HepG2 (cell line): ENCODE measurements at regions not wholly inside any gene's neighbourhood (a gene's known extent, or its start where the extent isn't known, plus 50 kb on each side); places are given as distances from the start of the nearest gene placed in this dataset.
A peak's percentile ranks its signal among the peaks of the same experiment; 100 is the strongest.
"Not testable (repeated sequence)": the region's sequence is repeated elsewhere in the genome, so short reads cannot be mapped to it uniquely, and the experiment has no call there.

Experiments
- ATAC-seq: fragments of 200-7000 bp; cut with Tn5 transposase; 3 replicates; pipeline ENCODE4 v1.9.1; 2020; ENCODE audit warnings: mild to moderate bottlenecking, moderate library complexity
- BruUV-seq: library from RNA; stranded (reverse); fragments of 400-500 nt; replicated peaks from 2 replicates; lab custom pipeline; 2021; lab: Mats Ljungman, UMichigan
- CTCF ChIA-PET: fragments of 300-600 bp; formaldehyde crosslinking; extraction: SDS; loops from one replicate; lab custom pipeline; 2021; ENCODE audit warnings: low total read pairs, inconsistent platforms, low intra/inter-chr PET ratio; lab: Yijun Ruan, JAX
- POLR2A ChIA-PET: fragments of 350-600 bp; sonication (Branson Sonifier 250); formaldehyde crosslinking; loops from one replicate; lab custom pipeline; 2020; ENCODE audit warnings: antibody characterized with exemption, inconsistent platforms; lab: Yijun Ruan, JAX
- DNase-seq: peaks from one replicate; pipeline ENCODE4 v3.0.0-alpha.2; 2015; ENCODE audit warnings: low spot score
- FAIRE-seq: peaks from 3 replicates; lab custom pipeline; 2011; peaks lifted over from hg19 to GRCh38; lab: Jason Lieb, UNC
- H2AFZ ChIP-seq: one replicate; pipeline ENCODE4 v1.6.1; 2011; ENCODE audit warnings: low read length, inconsistent platforms
- H3K27ac ChIP-seq: fragments of 300-600 bp; 3 replicates; pipeline ENCODE4 v1.8.0; 2011; ENCODE audit warnings: mixed run types, mild to moderate bottlenecking, mixed read lengths, low read length, inconsistent platforms; ENCODE audit not compliant: insufficient read depth; ENCODE audit errors: extremely low read length
- H3K27me3 ChIP-seq, 2 experiments: fragments of 200-600 bp in 1 of 2; 2 replicates in 1 of 2; 3 replicates in 1 of 2; pipeline versions ENCODE4 v1.6.0 to v1.8.0; 2011; ENCODE audit warnings: low read length in 2 of 2, mild to moderate bottlenecking in 2 of 2, moderate library complexity in 2 of 2, inconsistent platforms in 1 of 2; ENCODE audit not compliant: insufficient read depth in 2 of 2, control insufficient read depth in 1 of 2
- H3K36me3 ChIP-seq, 2 experiments: fragments of 200-600 bp in 1 of 2; replicated peaks in 1 of 2; 2 replicates in 1 of 2; 3 replicates in 1 of 2; pipeline versions ENCODE4 v1.5.1 to v1.8.0; 2011; ENCODE audit warnings: low read length in 2 of 2, inconsistent platforms in 1 of 2; ENCODE audit not compliant: insufficient read depth in 2 of 2, control insufficient read depth in 1 of 2
- H3K4me1 ChIP-seq: 2 replicates; pipeline ENCODE4 v1.5.1; 2012; ENCODE audit warnings: low read length, inconsistent platforms; ENCODE audit not compliant: insufficient read depth
- H3K4me2 ChIP-seq: 2 replicates; pipeline ENCODE4 v1.6.0; 2011; ENCODE audit warnings: low read depth, low read length, inconsistent platforms
- H3K4me3 ChIP-seq, 3 experiments: fragments of 200-600 bp in 1 of 3; sonication (generic), shearing (Covaris generic) in 1 of 3; replicated peaks in 1 of 3; 2 replicates each; pipeline ENCODE4 v1.5.1; 2011 to 2016; ENCODE audit warnings: low read length in 3 of 3, inconsistent platforms in 2 of 3, low read depth in 2 of 3, mild to moderate bottlenecking in 2 of 3, control low read depth in 1 of 3, mixed read lengths in 1 of 3; ENCODE audit not compliant: insufficient read depth in 1 of 3
- H3K79me2 ChIP-seq: one replicate; pipeline ENCODE4 v1.6.1; 2011; ENCODE audit warnings: low read length, inconsistent platforms; ENCODE audit not compliant: insufficient read depth
- H3K9ac ChIP-seq: 2 replicates; pipeline ENCODE4 v1.6.0; 2011; ENCODE audit warnings: mild to moderate bottlenecking, low read depth, low read length, inconsistent platforms; ENCODE audit not compliant: insufficient read depth
- H3K9me3 ChIP-seq: 2 replicates; pipeline ENCODE4 v1.5.1; 2012; ENCODE audit warnings: mild to moderate bottlenecking, low read length
- H4K20me1 ChIP-seq: 2 replicates; pipeline ENCODE4 v1.6.0; 2011; ENCODE audit warnings: inconsistent platforms, mild to moderate bottlenecking, low read length, moderate library complexity; ENCODE audit not compliant: insufficient read depth
- MAFF ChIP-seq: IDR thresholded peaks from 2 replicates; pipeline ENCODE4 v1.6.1; 2011; ENCODE audit warnings: low read depth, low read length, improper control_type of control experiment
- MAFK ChIP-seq, 2 experiments: IDR thresholded peaks in 1 of 2; conservative IDR thresholded peaks in 1 of 2; 2 replicates each; pipeline ENCODE4 v1.6.1; 2011; ENCODE audit warnings: improper control_type of control experiment in 2 of 2, low read length in 2 of 2
- MTA1 ChIP-seq: sonication (generic); formaldehyde crosslinking; IDR thresholded peaks from 2 replicates; pipeline ENCODE4 v1.4.0; 2020; ENCODE audit warnings: missing genetic modification reagents, mild to moderate bottlenecking, borderline replicate concordance
- WGBS: methylation state at CpG from one replicate; pipeline ENCODE4 v1.1.6; 2017; ENCODE audit warnings: low lambda C conversion rate; 5-methylcytosine and 5-hydroxymethylcytosine counted together
- in situ Hi-C: cut with HindIII; loops from 2 replicates; pipeline ENCODE4 v1.10.0; 2017; ENCODE audit warnings: low pct_unique_long_range_greater_than_20kb; ENCODE audit not compliant: extremely low pct_ligation_motif_present
- intact Hi-C: fragments of 100-400 bp; cut with micrococcal nuclease; formaldehyde crosslinking; loops from one replicate; pipeline ENCODE4 v1.10.0; 2022; ENCODE audit not compliant: unreplicated experiment

DNA sequence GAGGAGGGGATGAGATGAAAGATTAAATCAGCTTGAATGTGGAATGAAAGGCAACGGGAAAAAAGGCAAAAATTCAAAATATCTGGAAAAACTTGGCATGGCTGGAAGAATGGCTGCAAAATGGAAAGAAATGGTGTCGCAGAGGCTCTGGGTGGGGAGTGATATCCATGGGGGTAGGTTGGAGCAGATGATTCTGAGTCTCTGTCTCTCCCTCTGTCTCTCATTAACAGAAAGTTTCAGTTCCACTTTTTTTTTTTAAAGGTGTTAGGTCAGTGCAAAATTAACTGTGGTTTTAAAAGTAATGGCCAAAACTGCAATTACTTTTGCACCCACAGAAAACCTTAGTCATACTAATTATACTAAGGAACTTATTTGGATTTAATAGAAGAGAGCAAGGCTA lies 931.1 kb upstream of the USP9Y start:
- BruUV-seq, result no TSS peak
- intact Hi-C loops, result no loop called here

DNA sequence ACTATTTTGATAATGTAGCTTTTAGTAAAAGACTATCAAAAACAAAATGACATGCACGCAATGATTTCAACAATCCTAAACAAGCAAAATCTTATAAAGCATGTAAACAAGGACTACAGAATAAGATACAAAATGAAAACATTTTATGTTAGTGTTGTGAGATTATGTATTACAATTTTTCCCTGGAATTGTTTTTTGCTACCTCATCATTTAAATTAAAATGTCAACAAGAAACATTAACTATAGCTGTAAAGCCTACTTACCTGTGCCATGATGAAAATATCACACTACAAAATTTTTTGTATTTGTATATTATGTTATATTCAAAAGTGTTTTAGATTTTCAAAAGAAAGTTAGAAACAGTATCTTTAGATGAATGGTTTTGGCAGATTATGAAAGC lies 921.3 kb upstream of the USP9Y start:
- CTCF ChIA-PET, H3K27me3 ChIP-seq, H3K9ac ChIP-seq, POLR2A ChIA-PET, BruUV-seq, H3K9me3 ChIP-seq, H3K4me3 ChIP-seq, H4K20me1 ChIP-seq, intact Hi-C loops, H3K4me1 ChIP-seq, H3K36me3 ChIP-seq, H2AFZ ChIP-seq, in situ Hi-C loops, DNase-seq, FAIRE-seq, ATAC-seq, H3K79me2 ChIP-seq, H3K27ac ChIP-seq, H3K4me2 ChIP-seq: not testable (repeated sequence)
- TF ChIP-seq MAFF, result peak; percentile 50; the same call in 1 of the 2 replicates
- peak in 1 of 2 experiments; percentile 53; a peak in 2 of 4 replicates for TF ChIP-seq MAFK (conservative IDR thresholded peaks at IDR 0.05 in 1 of 2, IDR thresholded peaks at IDR 0.05 in 1 of 2; ENCODE audit: low read length in 2 of 2)
- 10% methylated on average over 1 of the region's 1 CpG for WGBS

More for the DNA sequence above, 931.1 kb upstream of the USP9Y start:
- Histone ChIP-seq H3K27me3 (no peaks in the 10 kb centered on the region), H4K20me1 (no peaks in the 10 kb centered on the region), H3K36me3 (no peaks in the 10 kb centered on the region), H3K4me3 (no peak overlapping the region)
- FAIRE-seq (no peak), DNase-seq (no peak)
- in situ Hi-C loops, result no loop called here
- 4% methylated on average over 2 of the region's 2 CpGs for WGBS
- no peak for TF ChIP-seq MTA1 (CRISPR knock-in tag)
- TF ChIP-seq, all 625 proteins: peak for 0
- H3K4me1 ChIP-seq, result no peaks in the 10 kb centered on the region
- H3K9ac ChIP-seq, result no peak overlapping the region
- H3K9me3 ChIP-seq, result no peaks in the 10 kb centered on the region; the same call in 1 of the 2 replicates
- no peak overlapping the region for H3K4me2 ChIP-seq
- no peak for ATAC-seq
- no peak overlapping the region for H2AFZ ChIP-seq
- ChIA-PET CTCF (no interaction called here), POLR2A (no interaction called here)
- no peak overlapping the region for H3K27ac ChIP-seq
- no peaks in the 10 kb centered on the region for H3K79me2 ChIP-seq
